ENCODE measurements at regions not wholly inside any gene's neighbourhood (a gene's known extent, or its start where the extent isn't known, plus 50 kb on each side); places are given as distances from the start of the nearest gene placed in this dataset.
A peak's percentile ranks its signal among the peaks of the same experiment; 100 is the strongest.

DNA sequence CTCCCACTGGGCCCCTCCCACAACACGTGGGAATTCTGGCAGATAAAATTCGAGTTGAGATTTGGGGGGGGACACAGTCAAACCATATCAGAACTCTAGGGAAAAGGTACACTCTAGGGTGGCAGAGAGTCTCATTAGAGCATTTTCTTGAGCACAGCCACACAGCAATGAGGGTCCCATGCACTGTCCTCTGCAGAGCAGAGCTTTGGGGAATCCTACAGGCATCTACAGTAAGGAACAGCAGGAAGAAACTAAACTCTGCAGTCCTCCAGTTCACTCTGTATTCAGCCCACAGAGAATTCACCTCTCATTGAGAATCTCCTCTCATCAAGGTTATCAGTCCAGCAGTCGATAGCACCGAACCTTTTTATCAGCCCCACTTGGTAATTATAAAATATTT lies 438.6 kb upstream of the NOX3 start:
- peak overlapping the region; percentile 27; the same call in 1 of the 2 replicates for H3K27ac ChIP-seq (ENCODE audit: low read depth)
- ATAC-seq (peak; percentile 95), DNase-seq (ENCODE audit: low spot score) (peak; percentile 22)
- H3K79me2 ChIP-seq (replicated peaks; ENCODE audit: insufficient read depth), result no peaks in the 10 kb centered on the region
- H3K36me3 Mint-ChIP-seq (ENCODE audit: low read depth), result peaks cover 13% of the 10 kb centered on the region; the same call in 2 of the 3 replicates
- H3K4me1 Mint-ChIP-seq, result peaks cover 30% of the 10 kb centered on the region
- H3K27me3 Mint-ChIP-seq (ENCODE audit: insufficient read depth, low read depth, poor library complexity), result peaks cover 2% of the 10 kb centered on the region
- no peaks in the 10 kb centered on the region for H3F3A ChIP-seq (replicated peaks; ENCODE audit: low read depth)
- no peaks in the 10 kb centered on the region for H4K20me1 ChIP-seq (replicated peaks; ENCODE audit: insufficient read depth)
- no peaks in the 10 kb centered on the region for H3K36me3 ChIP-seq (ENCODE audit: insufficient read depth)
- no peak for TF ChIP-seq ZNF114 (CRISPR knock-in tag; IDR thresholded peaks at IDR 0.05)
- TF ChIP-seq, protein P1, sequence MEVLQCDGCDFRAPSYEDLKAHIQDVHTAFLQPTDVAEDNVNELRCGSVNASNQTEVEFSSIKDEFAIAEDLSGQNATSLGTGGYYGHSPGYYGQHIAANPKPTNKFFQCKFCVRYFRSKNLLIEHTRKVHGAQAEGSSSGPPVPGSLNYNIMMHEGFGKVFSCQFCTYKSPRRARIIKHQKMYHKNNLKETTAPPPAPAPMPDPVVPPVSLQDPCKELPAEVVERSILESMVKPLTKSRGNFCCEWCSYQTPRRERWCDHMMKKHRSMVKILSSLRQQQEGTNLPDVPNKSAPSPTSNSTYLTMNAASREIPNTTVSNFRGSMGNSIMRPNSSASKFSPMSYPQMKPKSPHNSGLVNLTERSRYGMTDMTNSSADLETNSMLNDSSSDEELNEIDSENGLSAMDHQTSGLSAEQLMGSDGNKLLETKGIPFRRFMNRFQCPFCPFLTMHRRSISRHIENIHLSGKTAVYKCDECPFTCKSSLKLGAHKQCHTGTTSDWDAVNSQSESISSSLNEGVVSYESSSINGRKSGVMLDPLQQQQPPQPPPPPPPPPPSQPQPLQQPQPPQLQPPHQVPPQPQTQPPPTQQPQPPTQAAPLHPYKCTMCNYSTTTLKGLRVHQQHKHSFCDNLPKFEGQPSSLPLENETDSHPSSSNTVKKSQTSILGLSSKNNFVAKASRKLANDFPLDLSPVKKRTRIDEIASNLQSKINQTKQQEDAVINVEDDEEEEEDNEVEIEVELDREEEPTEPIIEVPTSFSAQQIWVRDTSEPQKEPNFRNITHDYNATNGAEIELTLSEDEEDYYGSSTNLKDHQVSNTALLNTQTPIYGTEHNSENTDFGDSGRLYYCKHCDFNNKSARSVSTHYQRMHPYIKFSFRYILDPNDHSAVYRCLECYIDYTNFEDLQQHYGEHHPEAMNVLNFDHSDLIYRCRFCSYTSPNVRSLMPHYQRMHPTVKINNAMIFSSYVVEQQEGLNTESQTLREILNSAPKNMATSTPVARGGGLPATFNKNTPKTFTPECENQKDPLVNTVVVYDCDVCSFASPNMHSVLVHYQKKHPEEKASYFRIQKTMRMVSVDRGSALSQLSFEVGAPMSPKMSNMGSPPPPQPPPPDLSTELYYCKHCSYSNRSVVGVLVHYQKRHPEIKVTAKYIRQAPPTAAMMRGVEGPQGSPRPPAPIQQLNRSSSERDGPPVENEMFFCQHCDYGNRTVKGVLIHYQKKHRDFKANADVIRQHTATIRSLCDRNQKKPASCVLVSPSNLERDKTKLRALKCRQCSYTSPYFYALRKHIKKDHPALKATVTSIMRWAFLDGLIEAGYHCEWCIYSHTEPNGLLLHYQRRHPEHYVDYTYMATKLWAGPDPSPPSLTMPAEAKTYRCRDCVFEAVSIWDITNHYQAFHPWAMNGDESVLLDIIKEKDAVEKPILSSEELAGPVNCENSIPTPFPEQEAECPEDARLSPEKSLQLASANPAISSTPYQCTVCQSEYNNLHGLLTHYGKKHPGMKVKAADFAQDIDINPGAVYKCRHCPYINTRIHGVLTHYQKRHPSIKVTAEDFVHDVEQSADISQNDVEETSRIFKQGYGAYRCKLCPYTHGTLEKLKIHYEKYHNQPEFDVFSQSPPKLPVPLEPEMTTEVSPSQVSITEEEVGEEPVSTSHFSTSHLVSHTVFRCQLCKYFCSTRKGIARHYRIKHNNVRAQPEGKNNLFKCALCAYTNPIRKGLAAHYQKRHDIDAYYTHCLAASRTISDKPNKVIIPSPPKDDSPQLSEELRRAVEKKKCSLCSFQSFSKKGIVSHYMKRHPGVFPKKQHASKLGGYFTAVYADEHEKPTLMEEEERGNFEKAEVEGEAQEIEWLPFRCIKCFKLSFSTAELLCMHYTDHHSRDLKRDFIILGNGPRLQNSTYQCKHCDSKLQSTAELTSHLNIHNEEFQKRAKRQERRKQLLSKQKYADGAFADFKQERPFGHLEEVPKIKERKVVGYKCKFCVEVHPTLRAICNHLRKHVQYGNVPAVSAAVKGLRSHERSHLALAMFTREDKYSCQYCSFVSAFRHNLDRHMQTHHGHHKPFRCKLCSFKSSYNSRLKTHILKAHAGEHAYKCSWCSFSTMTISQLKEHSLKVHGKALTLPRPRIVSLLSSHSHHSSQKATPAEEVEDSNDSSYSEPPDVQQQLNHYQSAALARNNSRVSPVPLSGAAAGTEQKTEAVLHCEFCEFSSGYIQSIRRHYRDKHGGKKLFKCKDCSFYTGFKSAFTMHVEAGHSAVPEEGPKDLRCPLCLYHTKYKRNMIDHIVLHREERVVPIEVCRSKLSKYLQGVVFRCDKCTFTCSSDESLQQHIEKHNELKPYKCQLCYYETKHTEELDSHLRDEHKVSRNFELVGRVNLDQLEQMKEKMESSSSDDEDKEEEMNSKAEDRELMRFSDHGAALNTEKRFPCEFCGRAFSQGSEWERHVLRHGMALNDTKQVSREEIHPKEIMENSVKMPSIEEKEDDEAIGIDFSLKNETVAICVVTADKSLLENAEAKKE (CRISPR knock-in tag; IDR thresholded peaks at IDR 0.05), result peak; percentile 78; the same call in 1 of the 2 replicates
- peaks cover 4% of the 10 kb centered on the region; the same call in 2 of the 3 replicates for H3K9me3 Mint-ChIP-seq
- H2AFZ ChIP-seq, result no peak overlapping the region
- no peak overlapping the region for H3K4me2 ChIP-seq
- peaks cover 18% of the 10 kb centered on the region; the same call in 1 of the 2 replicates for H3K4me1 ChIP-seq (ENCODE audit: insufficient read depth)
- H3K9me2 ChIP-seq (ENCODE audit: insufficient read depth), result no peaks in the 10 kb centered on the region; the same call in 1 of the 2 replicates
- no peak overlapping the region for H3K4me3 Mint-ChIP-seq
- peak overlapping the region; percentile 92 for H3K27ac Mint-ChIP-seq
- no peaks in the 10 kb centered on the region for H3K27me3 ChIP-seq (ENCODE audit: insufficient read depth)
- no peak overlapping the region for H3K4me3 ChIP-seq

DNA sequence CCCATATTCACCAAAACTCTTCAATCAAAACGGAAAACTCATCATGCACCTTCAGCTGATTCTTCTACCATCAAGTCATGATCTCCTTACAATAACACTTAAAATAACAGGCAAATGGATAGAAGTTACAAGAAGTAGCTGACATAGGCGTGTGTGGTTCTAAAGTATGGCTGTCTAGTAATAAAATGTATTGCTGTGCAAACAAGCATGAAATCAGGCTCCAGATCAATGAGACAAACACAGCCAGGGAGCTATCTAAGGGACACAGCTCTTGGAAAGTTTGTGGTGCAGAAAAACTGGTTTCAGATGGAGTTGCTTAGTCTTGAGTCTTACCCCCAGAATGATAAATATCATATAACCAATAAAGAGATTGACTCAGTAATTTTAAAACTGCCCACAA lies 434.8 kb upstream of the NOX3 start:
- no peak overlapping the region for H3K4me2 ChIP-seq
- H3K36me3 ChIP-seq (ENCODE audit: insufficient read depth), result no peaks in the 10 kb centered on the region
- Mint-ChIP-seq H3K4me1 (peaks cover 38% of the 10 kb centered on the region), H3K9me3 (peaks cover 4% of the 10 kb centered on the region; the same call in 2 of the 3 replicates), H3K4me3 (no peak overlapping the region), H3K27me3 (ENCODE audit: insufficient read depth, low read depth, poor library complexity) (peaks cover 2% of the 10 kb centered on the region), H3K36me3 (ENCODE audit: low read depth) (peaks cover 13% of the 10 kb centered on the region; the same call in 2 of the 3 replicates), H3K27ac (no peak overlapping the region)
- H2AFZ ChIP-seq, result no peak overlapping the region
- peaks cover 4% of the 10 kb centered on the region; the same call in 1 of the 2 replicates for H3K9me2 ChIP-seq (ENCODE audit: insufficient read depth)
- H3K4me3 ChIP-seq, result no peak overlapping the region
- ATAC-seq (no peak), DNase-seq (ENCODE audit: low spot score) (no peak)
- H3K79me2 ChIP-seq (replicated peaks; ENCODE audit: insufficient read depth), result no peaks in the 10 kb centered on the region
- TF ChIP-seq CREB1 (CRISPR knock-in tag; IDR thresholded peaks at IDR 0.05; ENCODE audit: low read depth) (no peak), ZNF331 (CRISPR knock-in tag; IDR thresholded peaks at IDR 0.05; ENCODE audit: low read depth) (no peak), ZNF114 (CRISPR knock-in tag; IDR thresholded peaks at IDR 0.05) (no peak), EZH2 (IDR thresholded peaks at IDR 0.05; ENCODE audit: low read depth, unreplicated experiment) (no peak), POLR2AphosphoS5 (IDR thresholded peaks at IDR 0.05; ENCODE audit: low read depth) (no peak)
- TF ChIP-seq, protein P1 (CRISPR knock-in tag; IDR thresholded peaks at IDR 0.05), result no peak
- H3K4me1 ChIP-seq (ENCODE audit: insufficient read depth), result peaks cover 35% of the 10 kb centered on the region
- no peaks in the 10 kb centered on the region for H3K27me3 ChIP-seq (ENCODE audit: insufficient read depth)
- H4K20me1 ChIP-seq (replicated peaks; ENCODE audit: insufficient read depth), result no peaks in the 10 kb centered on the region
- H3K27ac ChIP-seq (ENCODE audit: low read depth), result no peak overlapping the region
- no peaks in the 10 kb centered on the region for H3F3A ChIP-seq (replicated peaks; ENCODE audit: low read depth)

Data from GM23338 (cell line).